ENCODE measurements at regions not wholly inside any gene's neighbourhood (a gene's known extent, or its start where the extent isn't known, plus 50 kb on each side); places are given as distances from the start of the nearest gene placed in this dataset.

- Mint-ChIP-seq H3K27me3 (no peaks in the 10 kb centered on the region), H3K4me3 (no peak overlapping the region), H3K27ac (ENCODE audit: low read depth) (no peak overlapping the region), H3K36me3 (ENCODE audit: insufficient read depth) (no peaks in the 10 kb centered on the region), H3K4me1 (no peaks in the 10 kb centered on the region), H3K9me3 (no peaks in the 10 kb centered on the region)
- DNase-seq (ENCODE audit: low spot score in 2 of 2) (no peak), ATAC-seq (replicated peaks; ENCODE audit: extremely low read depth, poor library complexity, severe bottlenecking) (no peak)
Observed at GRCh38 chr7:69464035-69464434, 134.2 kb upstream of the AUTS2 start.

- no peaks in the 10 kb centered on the region for H3K27me3 Mint-ChIP-seq
- DNase-seq (ENCODE audit: low spot score in 2 of 2) (no peak), ATAC-seq (replicated peaks; ENCODE audit: extremely low read depth, poor library complexity, severe bottlenecking) (no peak)
Observed at GRCh38 chr7:69465262-69465661, 133.0 kb upstream of the AUTS2 start.

GRCh38 chr7:69467826-69468225, 130.4 kb upstream of the AUTS2 start:
- Mint-ChIP-seq H3K4me1 (no peaks in the 10 kb centered on the region), H3K27me3 (no peaks in the 10 kb centered on the region), H3K36me3 (ENCODE audit: insufficient read depth) (no peaks in the 10 kb centered on the region), H3K9me3 (peaks cover 5% of the 10 kb centered on the region), H3K27ac (ENCODE audit: low read depth) (no peak overlapping the region), H3K4me3 (no peak overlapping the region)
- ATAC-seq (replicated peaks; ENCODE audit: extremely low read depth, poor library complexity, severe bottlenecking) (no peak), DNase-seq (ENCODE audit: low spot score in 2 of 2) (no peak)

More at GRCh38 chr7:69465262-69465661, 133.0 kb upstream of the AUTS2 start:
- Mint-ChIP-seq H3K4me3 (no peak overlapping the region), H3K36me3 (ENCODE audit: insufficient read depth) (no peaks in the 10 kb centered on the region), H3K4me1 (no peaks in the 10 kb centered on the region), H3K27ac (ENCODE audit: low read depth) (no peak overlapping the region), H3K9me3 (peaks cover 5% of the 10 kb centered on the region)

DNA sequence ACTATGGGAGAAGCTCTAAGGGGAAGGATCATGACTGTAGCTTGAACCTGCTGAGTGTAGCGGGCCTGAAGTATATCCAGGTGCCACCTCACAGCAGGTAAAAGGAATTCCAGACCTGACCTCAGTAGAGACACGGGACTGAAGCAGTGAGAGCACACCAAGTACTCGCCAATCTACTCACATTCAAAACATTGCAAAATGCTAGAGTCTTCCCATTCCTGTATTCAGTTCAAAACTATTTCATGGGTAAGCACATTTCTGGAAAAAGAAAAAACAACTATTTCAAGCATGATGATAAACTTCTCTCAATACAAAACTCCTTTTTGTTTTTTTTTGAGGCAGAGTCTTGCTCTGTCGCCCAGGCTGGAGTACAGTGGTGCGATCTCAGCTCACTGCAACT, 121.9 kb upstream of the AUTS2 start:
- Mint-ChIP-seq H3K36me3 (ENCODE audit: insufficient read depth) (no peaks in the 10 kb centered on the region), H3K4me1 (no peaks in the 10 kb centered on the region), H3K9me3 (no peaks in the 10 kb centered on the region), H3K27me3 (peaks cover 10% of the 10 kb centered on the region), H3K4me3 (no peak overlapping the region), H3K27ac (ENCODE audit: low read depth) (no peak overlapping the region)
- ATAC-seq (replicated peaks; ENCODE audit: extremely low read depth, poor library complexity, severe bottlenecking) (no peak), DNase-seq (ENCODE audit: low spot score in 2 of 2) (no peak)

GRCh38 chr7:69482676-69483075, 115.6 kb upstream of the AUTS2 start:
- Mint-ChIP-seq H3K27me3 (peaks cover 16% of the 10 kb centered on the region), H3K9me3 (no peaks in the 10 kb centered on the region), H3K27ac (ENCODE audit: low read depth) (no peak overlapping the region), H3K4me1 (no peaks in the 10 kb centered on the region), H3K4me3 (no peak overlapping the region), H3K36me3 (ENCODE audit: insufficient read depth) (no peaks in the 10 kb centered on the region)
- ATAC-seq (replicated peaks; ENCODE audit: extremely low read depth, poor library complexity, severe bottlenecking): no peak
- DNase-seq (ENCODE audit: low spot score in 2 of 2): no peak

DNA sequence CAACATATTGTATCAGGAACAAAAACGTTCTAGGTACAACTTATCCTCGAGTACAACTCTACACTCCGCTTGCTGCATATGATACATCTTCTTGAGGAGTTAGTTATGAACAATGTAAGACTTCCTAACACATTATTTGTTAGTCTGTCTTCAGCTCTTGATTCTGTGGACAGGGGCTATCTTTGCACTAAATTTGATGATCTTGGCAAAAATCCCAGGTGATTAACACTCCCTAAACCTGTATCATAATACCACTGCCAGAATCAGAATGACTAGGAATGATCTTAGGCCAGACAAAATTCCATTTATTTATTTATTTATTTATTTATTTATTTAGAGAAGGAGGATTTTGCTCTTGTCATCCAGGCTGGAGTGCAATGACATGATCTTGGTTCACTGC, 108.7 kb upstream of the AUTS2 start:
- Mint-ChIP-seq H3K27me3 (no peaks in the 10 kb centered on the region), H3K4me3 (no peak overlapping the region), H3K4me1 (no peaks in the 10 kb centered on the region), H3K36me3 (ENCODE audit: insufficient read depth) (peaks cover 3% of the 10 kb centered on the region), H3K27ac (ENCODE audit: low read depth) (no peak overlapping the region), H3K9me3 (no peaks in the 10 kb centered on the region)
- ATAC-seq (replicated peaks; ENCODE audit: extremely low read depth, poor library complexity, severe bottlenecking): no peak
- DNase-seq (ENCODE audit: low spot score in 2 of 2): no peak

GRCh38 chr7:69498671-69499070, 99.6 kb upstream of the AUTS2 start:
- Mint-ChIP-seq H3K27me3 (peaks cover 28% of the 10 kb centered on the region), H3K36me3 (ENCODE audit: insufficient read depth) (peaks cover 3% of the 10 kb centered on the region), H3K9me3 (no peaks in the 10 kb centered on the region), H3K4me1 (no peaks in the 10 kb centered on the region), H3K27ac (ENCODE audit: low read depth) (no peak overlapping the region), H3K4me3 (no peak overlapping the region)
- DNase-seq (ENCODE audit: low spot score in 2 of 2) (no peak), ATAC-seq (replicated peaks; ENCODE audit: extremely low read depth, poor library complexity, severe bottlenecking) (no peak)

GRCh38 chr7:69502358-69502757, 95.9 kb upstream of the AUTS2 start:
- Mint-ChIP-seq H3K36me3 (ENCODE audit: insufficient read depth) (no peaks in the 10 kb centered on the region), H3K4me1 (no peaks in the 10 kb centered on the region), H3K9me3 (no peaks in the 10 kb centered on the region), H3K4me3 (no peak overlapping the region), H3K27ac (ENCODE audit: low read depth) (no peak overlapping the region), H3K27me3 (peaks cover 18% of the 10 kb centered on the region)
- no peak for ATAC-seq (replicated peaks; ENCODE audit: extremely low read depth, poor library complexity, severe bottlenecking)
- DNase-seq (ENCODE audit: low spot score in 2 of 2): no peak

DNA sequence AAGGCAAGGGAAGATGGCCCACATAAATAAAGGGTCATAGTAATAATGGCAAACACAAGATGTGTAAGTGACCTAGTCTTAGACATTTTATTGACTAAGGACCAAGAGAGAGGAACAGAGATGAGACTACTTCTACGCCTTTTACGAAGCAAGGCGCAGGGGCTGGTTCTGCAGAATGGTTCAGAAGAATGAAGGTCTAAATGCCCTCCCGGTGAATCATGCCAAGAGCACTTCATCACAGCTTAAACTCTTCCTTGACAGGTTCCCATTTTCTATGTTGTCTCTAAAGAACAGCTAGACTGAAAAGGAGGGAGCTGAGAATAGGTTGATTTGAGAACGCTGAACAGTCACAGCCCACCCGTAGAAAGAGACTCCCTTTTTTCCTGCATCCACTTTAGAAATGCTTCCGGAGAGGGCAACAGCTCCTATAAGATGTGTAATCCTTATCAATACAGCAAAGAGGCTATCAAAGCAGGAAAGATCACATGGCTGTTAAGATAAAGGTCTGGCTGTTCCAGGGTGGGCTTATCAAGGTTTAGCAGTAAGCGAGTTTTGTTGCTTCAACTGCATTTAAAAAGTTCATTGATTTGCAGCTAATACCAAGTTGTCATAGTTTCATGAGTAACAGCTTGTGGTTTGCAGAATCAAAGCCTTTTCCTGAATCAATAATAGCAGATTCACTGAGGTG, 93.4 kb upstream of the AUTS2 start:
- Mint-ChIP-seq H3K4me3 (no peak overlapping the region), H3K27me3 (peaks cover 18% of the 10 kb centered on the region), H3K4me1 (no peaks in the 10 kb centered on the region), H3K9me3 (no peaks in the 10 kb centered on the region), H3K27ac (ENCODE audit: low read depth) (no peak overlapping the region), H3K36me3 (ENCODE audit: insufficient read depth) (no peaks in the 10 kb centered on the region)
- DNase-seq (ENCODE audit: low spot score in 2 of 2) (no peak), ATAC-seq (replicated peaks; ENCODE audit: extremely low read depth, poor library complexity, severe bottlenecking) (no peak)

DNA sequence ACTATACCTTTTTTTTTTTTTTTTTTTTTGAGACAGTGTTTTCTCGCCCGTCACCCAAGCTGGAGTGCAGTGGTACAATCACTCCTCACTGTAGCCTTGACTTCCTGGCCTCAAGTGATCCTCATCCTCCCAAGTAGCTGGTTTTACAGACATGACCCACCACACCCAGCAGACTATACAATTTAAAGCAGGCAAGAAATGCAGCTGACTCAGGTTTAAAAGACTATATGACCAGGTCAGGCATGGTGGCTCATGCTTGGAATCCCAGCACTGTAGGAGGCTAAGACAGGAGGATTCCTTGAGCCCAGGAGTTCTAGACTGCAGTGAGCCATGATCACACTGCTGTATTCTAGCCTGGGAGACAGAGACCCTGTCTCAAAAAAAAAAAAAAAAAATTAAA, 89.5 kb upstream of the AUTS2 start:
- H3K4me1 Mint-ChIP-seq: no peaks in the 10 kb centered on the region
- no peak for DNase-seq (ENCODE audit: low spot score in 2 of 2)
- no peak for ATAC-seq (replicated peaks; ENCODE audit: extremely low read depth, poor library complexity, severe bottlenecking)
- H3K9me3 Mint-ChIP-seq: no peaks in the 10 kb centered on the region
- no peaks in the 10 kb centered on the region for H3K36me3 Mint-ChIP-seq (ENCODE audit: insufficient read depth)
- H3K4me3 Mint-ChIP-seq: no peak overlapping the region
- H3K27ac Mint-ChIP-seq (ENCODE audit: low read depth): no peak overlapping the region
- H3K27me3 Mint-ChIP-seq: peaks cover 4% of the 10 kb centered on the region

GRCh38 chr7:69510114-69510513, 88.2 kb upstream of the AUTS2 start:
- Mint-ChIP-seq H3K4me3 (no peak overlapping the region), H3K36me3 (ENCODE audit: insufficient read depth) (no peaks in the 10 kb centered on the region), H3K9me3 (no peaks in the 10 kb centered on the region), H3K27ac (ENCODE audit: low read depth) (no peak overlapping the region), H3K27me3 (peaks cover 9% of the 10 kb centered on the region), H3K4me1 (no peaks in the 10 kb centered on the region)
- no peak for ATAC-seq (replicated peaks; ENCODE audit: extremely low read depth, poor library complexity, severe bottlenecking)
- DNase-seq (ENCODE audit: low spot score in 2 of 2): no peak

DNA sequence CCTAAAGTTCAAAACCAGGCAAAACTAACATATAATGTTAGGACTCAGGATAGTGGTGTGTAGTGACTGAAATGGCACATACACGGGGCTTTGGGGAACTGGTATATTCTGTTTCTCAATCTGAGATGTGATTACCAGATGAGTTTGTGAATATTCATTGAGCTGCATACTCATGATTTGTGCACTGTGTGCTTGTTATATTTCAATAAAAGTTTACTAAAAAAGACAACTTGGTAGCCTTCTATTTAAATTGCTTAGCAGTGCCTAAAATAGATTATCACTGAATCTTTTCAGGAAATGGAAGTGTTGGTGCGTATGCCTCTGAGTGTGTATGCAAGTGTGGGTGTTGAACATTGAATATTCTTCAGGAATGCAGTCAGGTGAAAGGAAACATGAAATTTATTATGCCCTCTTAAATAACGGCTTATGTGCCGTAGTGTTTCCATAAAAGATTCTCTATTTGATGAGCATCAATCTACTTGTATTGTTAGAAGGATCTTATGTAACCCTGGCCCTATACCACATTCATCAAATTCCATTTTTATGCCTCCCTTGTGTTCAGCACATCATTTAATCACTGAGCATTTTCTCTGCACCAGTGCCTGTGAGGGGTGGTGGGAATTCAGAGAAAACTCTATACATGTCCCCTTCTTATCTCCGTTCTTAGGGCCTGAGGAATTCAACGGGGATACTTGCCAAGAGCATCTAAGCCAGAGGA, 82.6 kb upstream of the AUTS2 start:
- DNase-seq (ENCODE audit: low spot score in 2 of 2): no peak
- no peak overlapping the region for H3K27ac Mint-ChIP-seq (ENCODE audit: low read depth)

DNA sequence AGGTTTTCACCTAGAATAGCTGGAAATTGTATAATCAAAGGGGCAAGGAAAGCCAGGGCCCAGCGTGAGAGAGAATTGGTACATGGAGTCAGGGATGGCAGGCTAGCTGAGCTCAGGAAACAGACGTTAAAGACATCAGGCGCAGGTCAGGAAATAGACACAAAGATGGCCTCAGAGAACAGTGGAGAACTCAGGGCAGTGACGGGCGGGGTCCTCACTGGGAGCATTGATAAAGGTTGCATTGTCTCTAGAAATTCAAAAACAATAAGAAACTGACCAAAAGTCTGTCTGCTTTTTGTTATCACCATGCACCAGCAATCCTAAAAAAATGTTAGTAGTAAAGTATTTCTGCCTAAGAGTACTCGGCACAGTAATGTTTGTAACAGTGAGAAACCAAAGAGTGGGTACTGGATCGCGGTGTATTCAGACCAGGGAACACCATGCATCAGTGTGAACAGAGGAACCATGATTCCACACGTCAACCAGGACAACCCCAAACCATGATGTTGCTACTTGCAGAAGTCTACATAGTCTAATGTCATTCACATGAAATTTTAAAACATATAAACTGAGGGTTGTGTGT, 81.9 kb upstream of the AUTS2 start:
- Mint-ChIP-seq H3K27me3 (peaks cover 9% of the 10 kb centered on the region), H3K4me1 (peaks cover 7% of the 10 kb centered on the region), H3K36me3 (ENCODE audit: insufficient read depth) (no peaks in the 10 kb centered on the region), H3K27ac (ENCODE audit: low read depth) (no peak overlapping the region), H3K4me3 (no peak overlapping the region), H3K9me3 (no peaks in the 10 kb centered on the region)
- ATAC-seq (replicated peaks; ENCODE audit: extremely low read depth, poor library complexity, severe bottlenecking): no peak
- DNase-seq (ENCODE audit: low spot score in 2 of 2): no peak

More for the DNA sequence above, 82.6 kb upstream of the AUTS2 start:
- no peak for ATAC-seq (replicated peaks; ENCODE audit: extremely low read depth, poor library complexity, severe bottlenecking)
- no peaks in the 10 kb centered on the region for H3K9me3 Mint-ChIP-seq
- H3K36me3 Mint-ChIP-seq (ENCODE audit: insufficient read depth): no peaks in the 10 kb centered on the region
- H3K27me3 Mint-ChIP-seq: peaks cover 9% of the 10 kb centered on the region
- H3K4me3 Mint-ChIP-seq: no peak overlapping the region
- peaks cover 7% of the 10 kb centered on the region for H3K4me1 Mint-ChIP-seq

Data from central memory CD8-positive, alpha-beta T cell (primary cell).